Activated CD4-positive, alpha-beta T cell treated with anti-CD3 and anti-CD28 coated beads, Interleukin-2, amount 50 U/mL, for 1 hour (primary cell): ENCODE measurements at regions not wholly inside any gene's neighbourhood (a gene's known extent, or its start where the extent isn't known, plus 50 kb on each side); places are given as distances from the start of the nearest gene placed in this dataset.
"Not testable (repeated sequence)": the region's sequence is repeated elsewhere in the genome, so short reads cannot be mapped to it uniquely, and the experiment has no call there.

Experiments used
- DNase-seq: peaks from one replicate; pipeline ENCODE4 v3.0.0-alpha.2; 2020

DNA sequence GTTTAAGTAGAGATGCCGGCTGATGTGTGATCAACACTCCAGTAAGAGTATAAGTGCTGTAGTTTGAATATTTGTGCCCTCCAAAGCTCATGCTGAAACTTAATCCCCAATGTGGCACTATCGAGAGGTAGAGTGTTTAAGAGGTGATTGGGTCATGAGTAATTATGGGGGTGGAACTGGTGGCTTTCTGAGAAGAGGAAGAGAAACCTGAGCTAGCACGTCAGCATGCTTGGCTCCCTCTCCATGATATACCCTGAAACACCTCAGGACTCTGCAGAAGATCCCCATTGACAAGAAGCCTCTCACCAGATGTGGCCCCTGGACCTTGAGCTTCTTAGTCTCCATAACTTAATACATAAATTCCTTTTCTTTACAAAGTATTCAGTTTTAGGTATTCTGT, 584.8 kb downstream of the TSN start:
- no peak for DNase-seq

- DNase-seq = no peak
These were observed 585.6 kb downstream of the TSN start for GRCh38 chr2:122341007-122341406.

GRCh38 chr2:122352151-122352550, 596.7 kb downstream of the TSN start:
- DNase-seq = not testable (repeated sequence)

DNA sequence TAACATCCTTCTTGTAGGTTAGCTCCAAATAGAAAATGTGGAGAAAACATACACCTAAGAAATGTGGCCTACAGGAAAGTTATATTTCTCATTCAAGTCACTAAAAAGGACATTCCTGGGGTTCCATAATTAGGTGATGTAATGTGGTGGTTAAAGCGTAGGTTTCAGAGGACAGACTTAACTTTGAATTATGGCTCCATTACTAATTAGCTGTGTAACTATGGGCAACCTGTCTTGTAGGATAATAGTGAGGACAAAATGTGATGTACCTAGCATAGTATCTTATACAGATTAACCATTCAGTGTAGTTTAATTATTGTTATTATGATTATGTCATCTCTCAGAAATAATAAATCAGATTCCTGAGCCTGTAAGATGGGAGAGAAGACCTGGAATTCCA, 602.5 kb downstream of the TSN start:
- no peak for DNase-seq

DNA sequence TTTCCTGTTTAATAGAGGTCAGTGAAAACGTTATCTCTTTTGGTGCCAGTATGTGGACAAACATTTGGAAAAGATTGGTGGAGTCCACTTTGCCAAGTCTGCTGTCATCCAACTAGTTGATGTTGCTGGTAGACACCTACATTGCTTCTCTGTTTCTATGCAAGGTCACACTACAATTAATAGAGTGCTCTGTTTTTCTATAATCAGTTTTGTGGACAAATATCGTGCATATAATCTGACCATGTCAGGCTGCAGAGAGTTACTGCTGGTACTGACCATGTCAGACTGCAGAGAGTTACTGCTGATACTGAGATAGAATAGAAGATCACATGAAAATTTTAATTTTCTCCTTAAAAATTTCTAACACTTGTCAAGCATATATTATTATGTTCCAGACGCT, 603.3 kb downstream of the TSN start:
- no peak for DNase-seq

- DNase-seq = no peak
These were observed 608.4 kb downstream of the TSN start for GRCh38 chr2:122363885-122364284.

DNA sequence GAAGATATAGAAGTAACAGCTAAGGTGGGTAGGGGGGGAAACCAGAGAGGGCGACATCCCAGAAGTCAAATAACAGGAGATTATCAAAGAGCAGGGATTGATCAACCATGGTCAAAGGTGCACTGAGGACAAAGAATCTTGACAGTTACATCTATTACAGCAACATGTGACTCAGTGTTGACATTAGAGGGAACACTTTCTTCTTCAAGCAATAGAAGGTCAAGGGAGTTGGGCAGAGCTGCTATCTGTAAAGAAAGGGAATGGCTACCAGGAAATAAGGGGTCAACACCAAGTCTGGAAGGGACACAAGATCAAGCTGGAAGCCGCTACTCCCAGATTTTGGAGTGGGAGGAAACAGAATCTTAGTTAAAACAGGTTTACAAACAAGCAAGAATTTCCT, 611.0 kb downstream of the TSN start:
- no peak for DNase-seq

- DNase-seq = no peak
These were observed 611.7 kb downstream of the TSN start for GRCh38 chr2:122366969-122367645.

DNA sequence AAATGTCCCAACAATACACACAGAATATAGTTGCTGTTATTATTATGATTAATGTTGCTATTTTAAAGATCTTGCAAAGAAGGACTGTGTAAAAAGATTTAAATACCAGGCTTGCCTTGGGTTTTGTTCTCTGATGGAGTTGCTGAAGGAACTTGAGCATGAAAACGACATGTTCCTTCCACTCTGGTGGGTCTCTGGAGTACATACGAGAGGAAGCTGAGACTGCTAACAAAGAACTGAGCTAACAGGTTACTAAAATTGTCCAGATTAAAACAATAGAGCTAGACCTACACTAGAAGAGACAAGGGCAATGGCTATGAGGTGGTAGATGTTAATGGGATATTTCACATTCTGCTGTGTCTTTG, 612.2 kb downstream of the TSN start:
- DNase-seq = no peak

DNA sequence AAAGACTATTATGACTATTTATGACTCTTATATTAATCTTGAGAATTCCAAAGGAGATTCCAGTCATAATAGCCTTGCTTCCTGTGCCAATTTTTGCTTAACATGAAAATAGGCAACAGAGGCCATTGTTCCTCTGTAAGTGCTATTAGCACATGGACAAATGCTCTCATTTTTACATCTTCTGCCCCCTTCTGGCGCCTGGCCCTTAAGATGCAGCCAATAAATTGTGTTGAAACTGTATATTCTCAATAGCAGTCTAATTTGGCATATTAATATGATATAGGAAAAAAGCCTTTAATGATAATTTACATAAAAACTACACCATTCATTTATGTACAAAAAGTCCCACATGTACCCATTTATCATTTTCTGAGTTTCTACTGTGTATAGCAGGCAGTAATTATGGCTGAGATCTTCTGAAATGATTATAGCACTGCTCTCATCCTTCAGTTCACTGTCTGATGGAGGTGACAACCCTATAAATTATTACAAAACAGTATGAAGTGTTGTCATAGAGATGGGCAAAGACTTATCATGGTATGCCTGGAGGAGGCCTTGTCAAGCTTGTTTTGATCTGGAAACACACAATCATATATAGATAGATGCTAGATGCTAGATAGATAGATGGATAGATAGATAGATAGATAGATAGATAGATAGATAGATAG, 613.3 kb downstream of the TSN start:
- no peak for DNase-seq

- DNase-seq = no peak
These were observed 623.1 kb downstream of the TSN start for GRCh38 chr2:122378521-122378920.

- no peak for DNase-seq
These were observed 629.4 kb downstream of the TSN start for GRCh38 chr2:122384768-122385333.

GRCh38 chr2:122388208-122388607, 632.8 kb downstream of the TSN start:
- DNase-seq = no peak

GRCh38 chr2:122389694-122390093, 634.2 kb downstream of the TSN start:
- DNase-seq = no peak

GRCh38 chr2:122390406-122390805, 635.0 kb downstream of the TSN start:
- DNase-seq = no peak

DNA sequence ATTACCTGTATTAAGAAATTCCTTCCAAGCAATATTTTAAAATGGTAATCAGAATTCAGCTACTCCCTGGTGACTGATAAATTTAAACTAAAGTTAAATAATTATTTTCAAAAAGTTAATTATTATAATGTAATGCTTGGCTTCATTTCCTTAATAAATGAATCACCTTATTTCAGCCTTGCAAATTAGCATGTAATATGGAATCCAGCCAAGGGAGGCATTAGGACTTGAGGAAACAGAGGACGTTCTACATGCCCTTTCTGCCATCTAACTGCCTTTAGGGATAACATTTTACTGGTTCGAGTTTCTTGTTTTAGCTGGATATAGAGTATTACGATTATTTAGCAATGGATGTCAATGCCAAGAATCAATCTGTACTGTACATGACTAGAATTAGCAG, 636.3 kb downstream of the TSN start:
- no peak for DNase-seq

- no peak for DNase-seq
These were observed 640.2 kb downstream of the TSN start for GRCh38 chr2:122395687-122396086.

DNA sequence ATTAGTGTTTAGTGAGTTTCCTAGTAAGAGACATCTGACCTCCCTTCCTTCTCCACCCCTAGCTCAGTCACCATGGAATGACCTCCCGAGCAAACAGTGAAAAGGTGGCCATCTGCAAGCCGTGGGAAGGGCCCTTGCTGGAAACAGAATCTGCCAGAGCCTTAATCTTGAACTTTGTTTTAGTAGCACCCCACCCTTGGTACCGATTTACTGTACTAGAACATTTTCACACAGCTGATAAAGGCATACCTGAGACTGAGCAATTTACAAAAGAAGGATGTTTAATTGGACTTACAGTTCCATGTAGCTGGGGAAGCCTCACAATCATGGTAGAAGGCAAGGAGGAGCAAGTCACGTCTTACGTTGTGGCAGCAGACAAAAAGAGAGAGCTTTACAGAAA, 655.8 kb downstream of the TSN start:
- no peak for DNase-seq

GRCh38 chr2:122412360-122412759, 656.9 kb downstream of the TSN start:
- DNase-seq = no peak

DNA sequence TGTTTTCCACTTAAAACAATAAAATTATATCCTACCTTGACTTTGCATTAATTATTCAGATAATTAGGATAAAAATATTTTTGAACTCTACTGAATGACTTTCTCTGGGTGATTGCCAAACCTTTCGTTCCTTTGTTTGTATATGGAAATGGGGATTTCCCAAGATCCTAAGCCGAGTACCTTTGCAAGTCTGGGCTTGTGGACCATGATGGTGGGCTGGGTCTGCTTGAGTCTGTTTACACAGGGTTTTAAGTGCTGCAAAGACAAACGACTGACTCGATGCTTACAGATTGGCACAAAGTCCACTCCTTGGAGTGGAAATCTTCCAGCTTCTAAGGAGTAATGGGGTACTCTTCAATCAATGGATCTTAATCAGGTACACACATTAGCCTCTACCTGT, 659.5 kb downstream of the TSN start:
- no peak for DNase-seq

DNA sequence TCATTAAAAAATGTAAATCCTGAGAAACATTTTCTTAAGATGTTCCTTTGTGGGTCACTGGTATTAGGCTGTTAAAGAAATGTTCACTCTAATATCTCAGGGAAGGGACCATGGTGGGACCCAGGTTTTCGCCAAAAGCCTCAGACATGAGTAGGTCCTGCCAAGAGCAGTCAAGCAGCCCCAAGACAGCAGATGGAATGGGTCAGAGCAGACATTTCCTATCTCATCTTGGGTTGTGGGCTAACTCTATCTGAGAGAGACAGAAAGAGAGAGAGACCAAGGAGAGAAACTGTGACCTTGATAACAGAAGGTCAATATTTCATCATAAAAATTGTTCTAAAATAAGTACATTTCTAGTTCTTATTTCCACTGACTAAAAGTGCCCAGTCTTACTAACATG, 661.7 kb downstream of the TSN start:
- DNase-seq = no peak

- no peak for DNase-seq
These were observed 666.3 kb downstream of the TSN start for GRCh38 chr2:122421775-122422174.

DNA sequence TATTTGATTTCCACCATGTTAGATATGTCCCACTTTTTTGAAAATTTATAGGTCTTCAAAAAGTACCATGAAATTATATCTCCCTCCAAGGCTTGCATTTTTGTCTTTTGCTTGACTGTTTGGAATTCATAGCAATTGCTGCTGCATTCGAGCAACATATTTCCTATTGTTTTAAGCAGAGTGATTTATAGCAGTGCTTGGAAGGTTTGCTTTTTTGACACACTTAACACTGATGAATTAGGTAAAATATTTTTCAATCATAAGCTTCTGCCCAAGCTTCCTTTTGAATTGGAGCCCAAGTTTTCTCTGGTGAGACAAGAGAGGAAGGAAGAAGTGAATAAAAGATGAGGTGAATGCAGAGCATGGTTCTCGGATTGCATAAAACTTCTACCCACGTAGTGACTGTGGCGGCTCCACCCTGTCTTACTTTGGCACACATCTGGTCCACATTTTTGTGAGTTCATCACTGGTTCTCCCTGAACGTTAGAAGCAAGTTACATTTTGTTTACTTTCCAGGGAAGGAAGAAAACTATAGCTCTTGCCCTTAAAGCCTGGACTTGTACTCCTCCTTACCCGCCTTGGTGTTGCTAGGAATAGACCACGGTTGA, 667.0 kb downstream of the TSN start:
- DNase-seq = no peak

GRCh38 chr2:122423934-122424333, 668.5 kb downstream of the TSN start:
- no peak for DNase-seq
